Kidney (tissue), 13 donors: ENCODE measurements at regions not wholly inside any gene's neighbourhood (a gene's known extent, or its start where the extent isn't known, plus 50 kb on each side); places are given as distances from the start of the nearest gene placed in this dataset.

Experiments
- DNase-seq, 5 donors: peaks; one replicate each; pipeline ENCODE4 v3.0.0-alpha.2; 2013 to 2020
- FAIRE-seq: peaks from 2 replicates; lab custom pipeline; 2012; peaks lifted over from hg19 to GRCh38; lab: Jason Lieb, UNC
- H3K27ac ChIP-seq, 2 donors: one replicate each; pipeline ENCODE4 v1.7.0; 2013; ENCODE audit warnings: low read depth in 2 of 2, low read length in 2 of 2, inconsistent platforms in 1 of 2
- H3K27me3 ChIP-seq: one replicate; pipeline ENCODE4 v1.7.1; 2013; ENCODE audit warnings: low read length, inconsistent platforms; ENCODE audit not compliant: control insufficient read depth, insufficient read depth
- H3K36me3 ChIP-seq, 3 donors: one replicate each; pipeline versions ENCODE4 v1.7.0 to v1.7.1; 2013; ENCODE audit warnings: low read length in 3 of 3, control low read depth in 1 of 3, inconsistent platforms in 1 of 3; ENCODE audit not compliant: insufficient read depth in 3 of 3, control insufficient read depth in 2 of 3
- H3K4me1 ChIP-seq, 3 donors: one replicate each; pipeline versions ENCODE4 v1.7.0 to v1.7.1; 2013; ENCODE audit warnings: low read length in 3 of 3, inconsistent platforms in 1 of 3, low read depth in 1 of 3; ENCODE audit not compliant: control insufficient read depth in 2 of 3, insufficient read depth in 2 of 3
- H3K4me3 ChIP-seq, 3 donors: one replicate each; pipeline versions ENCODE4 v1.7.0 to v1.8.1; 2013; ENCODE audit warnings: low read length in 3 of 3, control low read depth in 1 of 3, inconsistent platforms in 1 of 3
- H3K9ac ChIP-seq, 3 donors: one replicate each; pipeline versions ENCODE4 v1.7.0 to v1.7.1; 2013; ENCODE audit warnings: low read length in 3 of 3, control low read depth in 1 of 3, inconsistent platforms in 1 of 3
- H3K9me3 ChIP-seq, 3 donors: one replicate each; pipeline versions ENCODE4 v1.7.0 to v1.7.1; 2013; ENCODE audit warnings: low read length in 3 of 3, control low read depth in 1 of 3, inconsistent platforms in 1 of 3; ENCODE audit not compliant: control insufficient read depth in 2 of 3, insufficient read depth in 1 of 3
- intact Hi-C: fragments of 100-400 bp; cut with DNase I; formaldehyde crosslinking; loops from one replicate; pipeline ENCODE4 v1.11.1; 2022
- TF ChIP-seq, protein P1 (sequence below): IDR thresholded peaks from 3 replicates; pipeline ENCODE4 v1.5.1; 2012; ENCODE audit warnings: mild to moderate bottlenecking, moderate library complexity, borderline replicate concordance; ENCODE audit not compliant: insufficient read depth; ENCODE audit errors: extremely low read depth
- donor health status: control.
- donor health status: control.
- donor health status: control.
- donor health status: control.
- donor health status: control.
- donor health status: DM: yes; HTN: yes; CAD: no.
- donor health status: Normal renal cell carcinoma (clear cell type).

- Histone ChIP-seq H3K27me3 (no peaks in the 10 kb centered on the region), H3K4me3 (no peak overlapping the region), H3K9ac (no peak overlapping the region), H3K27ac (no peak overlapping the region), H3K4me1 (no peaks in the 10 kb centered on the region), H3K36me3 (no peaks in the 10 kb centered on the region), H3K9me3 (peaks cover 0 to 2% (median 0%) of the 10 kb centered on the region in 3 donors)
- TF ChIP-seq, protein P1, sequence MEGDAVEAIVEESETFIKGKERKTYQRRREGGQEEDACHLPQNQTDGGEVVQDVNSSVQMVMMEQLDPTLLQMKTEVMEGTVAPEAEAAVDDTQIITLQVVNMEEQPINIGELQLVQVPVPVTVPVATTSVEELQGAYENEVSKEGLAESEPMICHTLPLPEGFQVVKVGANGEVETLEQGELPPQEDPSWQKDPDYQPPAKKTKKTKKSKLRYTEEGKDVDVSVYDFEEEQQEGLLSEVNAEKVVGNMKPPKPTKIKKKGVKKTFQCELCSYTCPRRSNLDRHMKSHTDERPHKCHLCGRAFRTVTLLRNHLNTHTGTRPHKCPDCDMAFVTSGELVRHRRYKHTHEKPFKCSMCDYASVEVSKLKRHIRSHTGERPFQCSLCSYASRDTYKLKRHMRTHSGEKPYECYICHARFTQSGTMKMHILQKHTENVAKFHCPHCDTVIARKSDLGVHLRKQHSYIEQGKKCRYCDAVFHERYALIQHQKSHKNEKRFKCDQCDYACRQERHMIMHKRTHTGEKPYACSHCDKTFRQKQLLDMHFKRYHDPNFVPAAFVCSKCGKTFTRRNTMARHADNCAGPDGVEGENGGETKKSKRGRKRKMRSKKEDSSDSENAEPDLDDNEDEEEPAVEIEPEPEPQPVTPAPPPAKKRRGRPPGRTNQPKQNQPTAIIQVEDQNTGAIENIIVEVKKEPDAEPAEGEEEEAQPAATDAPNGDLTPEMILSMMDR = no peak
- DNase-seq = no peak
- FAIRE-seq = no peak
- intact Hi-C loops = no loop called here
Observed at GRCh38 chr17:13131225-13131624, 113.4 kb upstream of the ELAC2 start.

DNA sequence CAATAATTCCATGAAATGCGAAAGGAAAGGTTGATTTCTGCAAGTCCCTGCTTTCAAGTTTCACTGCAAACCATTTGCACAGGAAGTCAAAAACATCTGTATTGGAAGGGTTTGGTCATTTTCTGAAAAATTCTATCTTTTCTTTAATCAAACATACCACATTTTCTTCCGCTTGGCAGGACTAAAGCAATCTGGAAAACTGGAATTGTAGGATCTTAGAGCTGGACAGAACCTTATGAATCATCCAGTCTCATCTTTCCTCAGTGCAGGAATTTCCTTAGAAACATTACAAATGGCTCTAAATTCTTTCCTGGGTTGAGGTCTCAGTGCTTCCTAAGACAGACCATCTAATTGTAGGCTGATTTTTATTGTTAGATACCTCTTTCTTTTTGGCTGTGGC is 111.5 kb upstream of the ELAC2 start:
- no peak for FAIRE-seq
- intact Hi-C loops = no loop called here

GRCh38 chr17:13128676-13129075 is 110.8 kb upstream of the ELAC2 start:
- Histone ChIP-seq H3K36me3 (no peaks in the 10 kb centered on the region), H3K27me3 (no peaks in the 10 kb centered on the region), H3K9me3 (peaks cover 0 to 2% (median 0%) of the 10 kb centered on the region in 3 donors), H3K4me1 (no peaks in the 10 kb centered on the region), H3K27ac (no peak overlapping the region), H3K9ac (no peak overlapping the region), H3K4me3 (no peak overlapping the region)
- FAIRE-seq (no peak), DNase-seq (no peak)
- intact Hi-C loops = no loop called here
- TF ChIP-seq, protein P1 = no peak

More for the DNA sequence above, 111.5 kb upstream of the ELAC2 start:
- Histone ChIP-seq H3K27me3 (no peaks in the 10 kb centered on the region), H3K9me3 (peaks cover 0 to 2% (median 0%) of the 10 kb centered on the region in 3 donors), H3K4me1 (no peaks in the 10 kb centered on the region), H3K27ac (no peak overlapping the region), H3K4me3 (no peak overlapping the region), H3K9ac (no peak overlapping the region), H3K36me3 (no peaks in the 10 kb centered on the region)
- TF ChIP-seq, protein P1 = no peak
- no peak for DNase-seq
